Peyer's patch (tissue), 4 donors: ENCODE measurements at regions not wholly inside any gene's neighbourhood (a gene's known extent, or its start where the extent isn't known, plus 50 kb on each side); places are given as distances from the start of the nearest gene placed in this dataset.

Experiments used
- CTCF ChIP-seq, 6 experiments: fragments of 450-650 bp in 4 of 6; fragments of 200-600 bp in 2 of 6; sonication (generic) in 1 of 6; IDR thresholded peaks; one replicate each; pipeline ENCODE4 v1.5.1; 2017 to 2019; ENCODE audit warnings: antibody characterized with exemption in 6 of 6, mild to moderate bottlenecking in 3 of 6, moderate library complexity in 1 of 6
- POLR2A ChIP-seq, 2 donors: fragments of 450-650 bp; IDR thresholded peaks; one replicate each; pipeline ENCODE4 v1.5.1; 2017; ENCODE audit warnings: antibody characterized with exemption in 2 of 2, mild to moderate bottlenecking in 2 of 2, moderate library complexity in 2 of 2

GRCh38 chr1:98066911-98067310 is 146.1 kb upstream of the DPYD start:
- no peak for TF ChIP-seq CTCF (IDR thresholded peaks at IDR 0.05)
- TF ChIP-seq POLR2A (IDR thresholded peaks at IDR 0.05) = no peak
